OCI-LY1 (cell line): ENCODE measurements at regions not wholly inside any gene's neighbourhood (a gene's known extent, or its start where the extent isn't known, plus 50 kb on each side); places are given as distances from the start of the nearest gene placed in this dataset.
"Not testable (repeated sequence)": the region's sequence is repeated elsewhere in the genome, so short reads cannot be mapped to it uniquely, and the experiment has no call there.

Experiments
- EZH2 ChIP-seq: fragments of 200-600 bp; sonication (generic), shearing (Covaris generic); IDR thresholded peaks from 2 replicates; pipeline ENCODE4 v1.8.0; 2017; ENCODE audit warnings: borderline replicate concordance, mixed run types, mild to moderate bottlenecking, antibody characterized with exemption, low read length, moderate library complexity, mixed read lengths
- TF ChIP-seq, protein P1 (sequence below): fragments of 200-600 bp; sonication (generic), shearing (Covaris generic); IDR thresholded peaks from 2 replicates; pipeline ENCODE4 v1.5.1; 2017; ENCODE audit warnings: mild to moderate bottlenecking, antibody characterized with exemption, low read length, moderate library complexity, mixed read lengths

DNA sequence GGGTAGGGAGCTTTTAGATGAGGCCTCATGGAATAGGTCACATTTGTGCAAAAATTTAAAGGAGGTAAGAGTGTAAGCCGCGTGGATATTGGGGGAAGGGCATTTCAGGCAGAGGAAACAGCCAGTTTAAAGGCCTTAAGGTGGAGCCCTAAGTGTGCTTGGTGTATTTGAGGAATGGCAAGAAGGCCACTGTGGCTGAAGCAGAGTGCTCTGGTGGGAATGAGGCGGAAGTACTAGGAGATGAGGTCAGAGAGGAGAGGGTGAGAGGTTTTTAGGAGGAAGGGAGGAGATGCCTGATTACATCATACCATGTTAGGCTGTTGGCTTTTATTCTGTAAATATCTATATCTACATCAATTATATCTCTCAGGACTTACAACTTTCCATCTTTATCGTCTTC lies 75.3 kb downstream of the SRGAP2 start:
- TF ChIP-seq, protein P1, sequence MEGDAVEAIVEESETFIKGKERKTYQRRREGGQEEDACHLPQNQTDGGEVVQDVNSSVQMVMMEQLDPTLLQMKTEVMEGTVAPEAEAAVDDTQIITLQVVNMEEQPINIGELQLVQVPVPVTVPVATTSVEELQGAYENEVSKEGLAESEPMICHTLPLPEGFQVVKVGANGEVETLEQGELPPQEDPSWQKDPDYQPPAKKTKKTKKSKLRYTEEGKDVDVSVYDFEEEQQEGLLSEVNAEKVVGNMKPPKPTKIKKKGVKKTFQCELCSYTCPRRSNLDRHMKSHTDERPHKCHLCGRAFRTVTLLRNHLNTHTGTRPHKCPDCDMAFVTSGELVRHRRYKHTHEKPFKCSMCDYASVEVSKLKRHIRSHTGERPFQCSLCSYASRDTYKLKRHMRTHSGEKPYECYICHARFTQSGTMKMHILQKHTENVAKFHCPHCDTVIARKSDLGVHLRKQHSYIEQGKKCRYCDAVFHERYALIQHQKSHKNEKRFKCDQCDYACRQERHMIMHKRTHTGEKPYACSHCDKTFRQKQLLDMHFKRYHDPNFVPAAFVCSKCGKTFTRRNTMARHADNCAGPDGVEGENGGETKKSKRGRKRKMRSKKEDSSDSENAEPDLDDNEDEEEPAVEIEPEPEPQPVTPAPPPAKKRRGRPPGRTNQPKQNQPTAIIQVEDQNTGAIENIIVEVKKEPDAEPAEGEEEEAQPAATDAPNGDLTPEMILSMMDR = not testable (repeated sequence)
- TF ChIP-seq EZH2 = not testable (repeated sequence)
